Activated B cell treated with CpG ODN at 0.5 μM for 24 hours (primary cell): ENCODE measurements at regions not wholly inside any gene's neighbourhood (a gene's known extent, or its start where the extent isn't known, plus 50 kb on each side); places are given as distances from the start of the nearest gene placed in this dataset.

Experiments used
- ATAC-seq: fragments of 200-7000 bp; cut with Tn5 transposase; one replicate; pipeline ENCODE4 v1.10.0; 2021; ENCODE audit warnings: low read depth, mild to moderate bottlenecking, moderate library complexity
- CTCF ChIA-PET: fragments of 350-600 bp; sonication (Branson Sonifier 250); formaldehyde crosslinking; loops from one replicate; lab custom pipeline; 2021; ENCODE audit warnings: antibody characterized with exemption; lab: Charles Lee
- POLR2A ChIA-PET: fragments of 350-600 bp; sonication (Branson Sonifier 250); formaldehyde crosslinking; loops from one replicate; lab custom pipeline; 2021; ENCODE audit warnings: antibody characterized with exemption; lab: Charles Lee
- DNase-seq: peaks from one replicate; pipeline ENCODE4 v3.0.0; 2022
- H3K27ac Mint-ChIP-seq: one replicate; pipeline ENCODE4 v1.8.0; 2020; ENCODE audit warnings: mixed read lengths
- H3K27me3 Mint-ChIP-seq: one replicate; pipeline ENCODE4 v1.8.0; 2021; ENCODE audit warnings: mixed read lengths
- H3K36me3 Mint-ChIP-seq: one replicate; pipeline ENCODE4 v1.8.0; 2021; ENCODE audit warnings: low read depth, mixed read lengths
- H3K4me1 Mint-ChIP-seq: one replicate; pipeline ENCODE4 v1.8.0; 2021; ENCODE audit warnings: mixed read lengths
- H3K4me3 Mint-ChIP-seq: one replicate; pipeline ENCODE4 v1.8.0; 2020; ENCODE audit warnings: mild to moderate bottlenecking, mixed read lengths
- H3K9me3 Mint-ChIP-seq: one replicate; pipeline ENCODE4 v1.8.0; 2020; ENCODE audit warnings: mixed read lengths
- intact Hi-C: fragments of 100-400 bp; cut with micrococcal nuclease; formaldehyde crosslinking; loops from one replicate; pipeline ENCODE4 v1.15.1; 2024
- TF ChIP-seq, protein P1 (sequence below): fragments of 200-600 bp; IDR thresholded peaks from one replicate; pipeline ENCODE4 v1.8.0; 2022; ENCODE audit warnings: antibody characterized with exemption, mild to moderate bottlenecking

- H3K4me3 Mint-ChIP-seq, result no peak overlapping the region
- POLR2A ChIA-PET, result no interaction called here
- DNase-seq (no peak), ATAC-seq (no peak)
- TF ChIP-seq, protein P1, sequence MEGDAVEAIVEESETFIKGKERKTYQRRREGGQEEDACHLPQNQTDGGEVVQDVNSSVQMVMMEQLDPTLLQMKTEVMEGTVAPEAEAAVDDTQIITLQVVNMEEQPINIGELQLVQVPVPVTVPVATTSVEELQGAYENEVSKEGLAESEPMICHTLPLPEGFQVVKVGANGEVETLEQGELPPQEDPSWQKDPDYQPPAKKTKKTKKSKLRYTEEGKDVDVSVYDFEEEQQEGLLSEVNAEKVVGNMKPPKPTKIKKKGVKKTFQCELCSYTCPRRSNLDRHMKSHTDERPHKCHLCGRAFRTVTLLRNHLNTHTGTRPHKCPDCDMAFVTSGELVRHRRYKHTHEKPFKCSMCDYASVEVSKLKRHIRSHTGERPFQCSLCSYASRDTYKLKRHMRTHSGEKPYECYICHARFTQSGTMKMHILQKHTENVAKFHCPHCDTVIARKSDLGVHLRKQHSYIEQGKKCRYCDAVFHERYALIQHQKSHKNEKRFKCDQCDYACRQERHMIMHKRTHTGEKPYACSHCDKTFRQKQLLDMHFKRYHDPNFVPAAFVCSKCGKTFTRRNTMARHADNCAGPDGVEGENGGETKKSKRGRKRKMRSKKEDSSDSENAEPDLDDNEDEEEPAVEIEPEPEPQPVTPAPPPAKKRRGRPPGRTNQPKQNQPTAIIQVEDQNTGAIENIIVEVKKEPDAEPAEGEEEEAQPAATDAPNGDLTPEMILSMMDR, result no peak
- intact Hi-C loops, result loop anchor here (10.0 kb wide), 1 partner anchor 57 kb away; no protein-coding TSS in a partner anchor
- H3K9me3 Mint-ChIP-seq, result peaks cover 4% of the 10 kb centered on the region
- H3K27me3 Mint-ChIP-seq, result no peaks in the 10 kb centered on the region
- H3K4me1 Mint-ChIP-seq, result no peaks in the 10 kb centered on the region
- H3K36me3 Mint-ChIP-seq, result no peaks in the 10 kb centered on the region
- no peak overlapping the region for H3K27ac Mint-ChIP-seq
- CTCF ChIA-PET, result no interaction called here
Measured at GRCh38 chr3:79847928-79848327, 80.1 kb upstream of the ROBO1 start.

GRCh38 chr3:79846148-79846933 is 78.5 kb upstream of the ROBO1 start:
- Mint-ChIP-seq H3K9me3 (peaks cover 4% of the 10 kb centered on the region), H3K4me3 (no peak overlapping the region), H3K27me3 (no peaks in the 10 kb centered on the region), H3K36me3 (no peaks in the 10 kb centered on the region), H3K4me1 (no peaks in the 10 kb centered on the region), H3K27ac (no peak overlapping the region)
- DNase-seq (no peak), ATAC-seq (no peak)
- intact Hi-C loops, result loop anchor here (10.0 kb wide), 1 partner anchor 58 kb away; no protein-coding TSS in a partner anchor
- TF ChIP-seq, protein P1, result no peak
- ChIA-PET CTCF (no interaction called here), POLR2A (no interaction called here)

- ChIA-PET CTCF (no interaction called here), POLR2A (no interaction called here)
- no peak for ATAC-seq
- Mint-ChIP-seq H3K27ac (no peak overlapping the region), H3K9me3 (peaks cover 4% of the 10 kb centered on the region), H3K27me3 (no peaks in the 10 kb centered on the region), H3K4me3 (no peak overlapping the region), H3K36me3 (no peaks in the 10 kb centered on the region), H3K4me1 (no peaks in the 10 kb centered on the region)
- intact Hi-C loops, result loop anchor here (10.0 kb wide), 1 partner anchor 59 kb away; no protein-coding TSS in a partner anchor
- TF ChIP-seq, protein P1, result no peak
- DNase-seq, result no peak
Measured at GRCh38 chr3:79845546-79845945, 77.7 kb upstream of the ROBO1 start.

DNA sequence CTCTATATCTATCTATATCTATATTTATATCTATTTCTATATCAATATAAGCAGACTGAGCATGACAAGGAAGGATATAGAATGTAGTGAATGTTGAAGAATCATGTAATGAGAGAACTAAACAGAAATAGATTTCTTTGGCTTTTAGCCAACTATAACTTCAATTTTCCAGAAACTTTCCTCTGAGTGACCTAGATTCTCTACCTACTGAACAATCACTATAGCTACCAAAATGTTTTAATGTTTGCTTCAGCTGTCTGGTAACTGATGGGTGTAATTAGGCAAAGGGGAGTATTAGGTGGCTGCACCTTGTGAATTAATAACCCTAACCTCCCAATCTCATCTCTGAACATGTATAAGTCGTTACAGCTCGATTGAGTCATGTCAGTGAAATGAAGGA is 76.4 kb upstream of the ROBO1 start:
- TF ChIP-seq, protein P1, result no peak
- peaks cover 4% of the 10 kb centered on the region for H3K9me3 Mint-ChIP-seq
- CTCF ChIA-PET, result no interaction called here
- DNase-seq (no peak), ATAC-seq (no peak)
- no peaks in the 10 kb centered on the region for H3K36me3 Mint-ChIP-seq
- H3K27ac Mint-ChIP-seq, result no peak overlapping the region
- no peaks in the 10 kb centered on the region for H3K4me1 Mint-ChIP-seq
- POLR2A ChIA-PET, result no interaction called here
- H3K27me3 Mint-ChIP-seq, result no peaks in the 10 kb centered on the region
- intact Hi-C loops, result loop anchor here (10.0 kb wide), 1 partner anchor 61 kb away; no protein-coding TSS in a partner anchor
- H3K4me3 Mint-ChIP-seq, result no peak overlapping the region

DNA sequence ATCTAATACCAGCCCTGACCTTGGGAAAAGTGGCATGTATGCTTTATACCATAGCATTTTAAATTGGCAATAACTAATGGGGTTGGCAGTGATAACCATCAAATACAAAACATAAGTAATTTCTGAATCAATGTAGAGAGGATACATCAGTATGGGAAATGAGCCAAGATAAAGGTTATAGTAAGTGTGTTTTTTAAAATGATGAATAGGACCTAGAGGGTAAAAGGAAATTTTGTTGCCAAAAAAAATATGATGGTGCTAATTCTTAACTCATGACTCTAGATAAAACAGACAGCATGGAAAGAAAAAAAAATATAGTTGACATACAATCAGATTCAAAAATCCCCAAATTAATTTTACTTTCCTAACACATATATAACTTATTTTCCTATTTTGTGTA is 75.4 kb upstream of the ROBO1 start:
- DNase-seq (no peak), ATAC-seq (no peak)
- peaks cover 4% of the 10 kb centered on the region for H3K9me3 Mint-ChIP-seq
- no peak overlapping the region for H3K27ac Mint-ChIP-seq
- H3K27me3 Mint-ChIP-seq, result no peaks in the 10 kb centered on the region
- no peaks in the 10 kb centered on the region for H3K36me3 Mint-ChIP-seq
- ChIA-PET POLR2A (no interaction called here), CTCF (no interaction called here)
- TF ChIP-seq, protein P1, result no peak
- no peaks in the 10 kb centered on the region for H3K4me1 Mint-ChIP-seq
- intact Hi-C loops, result loop anchor here (10.0 kb wide), 1 partner anchor 62 kb away; no protein-coding TSS in a partner anchor
- H3K4me3 Mint-ChIP-seq, result no peak overlapping the region
